Nephron (organoid): ENCODE measurements at regions not wholly inside any gene's neighbourhood (a gene's known extent, or its start where the extent isn't known, plus 50 kb on each side); places are given as distances from the start of the nearest gene placed in this dataset.

Source experiments
- H3K27ac Mint-ChIP-seq, 3 experiments: 2 replicates each; pipeline ENCODE4 v1.8.0; 2020; ENCODE audit warnings: mixed read lengths in 3 of 3, mild to moderate bottlenecking in 2 of 3, moderate library complexity in 1 of 3
- H3K27me3 Mint-ChIP-seq: 2 replicates; pipeline ENCODE4 v1.8.0; 2021; ENCODE audit warnings: low read depth, mild to moderate bottlenecking, moderate library complexity, mixed read lengths
- H3K36me3 Mint-ChIP-seq: 2 replicates; pipeline ENCODE4 v1.8.0; 2020; ENCODE audit warnings: low read depth, mixed read lengths
- H3K4me1 Mint-ChIP-seq: 2 replicates; pipeline ENCODE4 v1.8.0; 2020; ENCODE audit warnings: mixed read lengths
- H3K4me3 Mint-ChIP-seq, 3 experiments: 2 replicates each; pipeline ENCODE4 v1.8.0; 2020; ENCODE audit warnings: mild to moderate bottlenecking in 3 of 3, mixed read lengths in 3 of 3, moderate library complexity in 2 of 3
- H3K9me3 Mint-ChIP-seq: 2 replicates; pipeline ENCODE4 v1.8.0; 2020; ENCODE audit warnings: mixed read lengths
- CTCF ChIP-seq, 3 experiments: fragments of 200-600 bp; sonication (generic); IDR thresholded peaks; one replicate each; pipeline ENCODE4 v1.5.0; 2021; ENCODE audit warnings: antibody characterized with exemption in 3 of 3; ENCODE audit not compliant: unreplicated experiment in 3 of 3

GRCh38 chr5:115351356-115352195 is 55.1 kb upstream of the CCDC112 start:
- H3K27me3 Mint-ChIP-seq, result peaks cover 3% of the 10 kb centered on the region

GRCh38 chr5:115350894-115351293 is 54.4 kb upstream of the CCDC112 start:
- no peak overlapping the region for H3K27ac Mint-ChIP-seq
- no peaks in the 10 kb centered on the region for H3K9me3 Mint-ChIP-seq
- no peaks in the 10 kb centered on the region for H3K36me3 Mint-ChIP-seq
- H3K4me1 Mint-ChIP-seq, result no peaks in the 10 kb centered on the region
- H3K4me3 Mint-ChIP-seq, result no peak overlapping the region
- H3K27me3 Mint-ChIP-seq, result peaks cover 3% of the 10 kb centered on the region
- TF ChIP-seq CTCF (IDR thresholded peaks at IDR 0.05; ENCODE audit: unreplicated experiment in 3 of 3), result no peak

More at GRCh38 chr5:115351356-115352195, 55.1 kb upstream of the CCDC112 start:
- H3K4me1 Mint-ChIP-seq, result no peaks in the 10 kb centered on the region
- H3K36me3 Mint-ChIP-seq, result no peaks in the 10 kb centered on the region
- H3K4me3 Mint-ChIP-seq, result no peak overlapping the region
- no peak overlapping the region for H3K27ac Mint-ChIP-seq
- H3K9me3 Mint-ChIP-seq, result no peaks in the 10 kb centered on the region
- TF ChIP-seq CTCF (IDR thresholded peaks at IDR 0.05; ENCODE audit: unreplicated experiment in 3 of 3), result no peak

GRCh38 chr5:115349001-115349817 is 52.8 kb upstream of the CCDC112 start:
- no peak overlapping the region for H3K27ac Mint-ChIP-seq
- H3K9me3 Mint-ChIP-seq, result peaks cover 3% of the 10 kb centered on the region
- no peak for TF ChIP-seq CTCF (IDR thresholded peaks at IDR 0.05; ENCODE audit: unreplicated experiment in 3 of 3)
- no peak overlapping the region for H3K4me3 Mint-ChIP-seq
- H3K36me3 Mint-ChIP-seq, result no peaks in the 10 kb centered on the region
- peaks cover 3% of the 10 kb centered on the region for H3K27me3 Mint-ChIP-seq
- no peaks in the 10 kb centered on the region for H3K4me1 Mint-ChIP-seq

- TF ChIP-seq CTCF (IDR thresholded peaks at IDR 0.05; ENCODE audit: unreplicated experiment in 3 of 3), result no peak
- H3K9me3 Mint-ChIP-seq, result peaks cover 3% of the 10 kb centered on the region
Observed at GRCh38 chr5:115348175-115348574, 51.7 kb upstream of the CCDC112 start.

More at GRCh38 chr5:115348175-115348574, 51.7 kb upstream of the CCDC112 start:
- Mint-ChIP-seq H3K4me1 (peaks cover under 1% of the 10 kb centered on the region), H3K4me3 (no peak overlapping the region), H3K27me3 (peaks cover 3% of the 10 kb centered on the region), H3K27ac (no peak overlapping the region), H3K36me3 (no peaks in the 10 kb centered on the region)
